ENCODE measurements at regions not wholly inside any gene's neighbourhood (a gene's known extent, or its start where the extent isn't known, plus 50 kb on each side); places are given as distances from the start of the nearest gene placed in this dataset.

GRCh38 chr17:13939222-13939621, 130.1 kb upstream of the COX10 start:
- TF ChIP-seq REST (IDR thresholded peaks at IDR 0.05; ENCODE audit: borderline replicate concordance) (no peak), POLR2AphosphoS5 (IDR thresholded peaks at IDR 0.05) (no peak), TAF1 (IDR thresholded peaks at IDR 0.05; ENCODE audit: low read depth) (no peak), EZH2 (IDR thresholded peaks at IDR 0.05; ENCODE audit: borderline replicate concordance, insufficient read depth, low read length, poor library complexity, severe bottlenecking) (no peak), SMC3 (conservative IDR thresholded peaks at IDR 0.05; ENCODE audit: poor library complexity) (no peak)
- TF ChIP-seq, protein P1, sequence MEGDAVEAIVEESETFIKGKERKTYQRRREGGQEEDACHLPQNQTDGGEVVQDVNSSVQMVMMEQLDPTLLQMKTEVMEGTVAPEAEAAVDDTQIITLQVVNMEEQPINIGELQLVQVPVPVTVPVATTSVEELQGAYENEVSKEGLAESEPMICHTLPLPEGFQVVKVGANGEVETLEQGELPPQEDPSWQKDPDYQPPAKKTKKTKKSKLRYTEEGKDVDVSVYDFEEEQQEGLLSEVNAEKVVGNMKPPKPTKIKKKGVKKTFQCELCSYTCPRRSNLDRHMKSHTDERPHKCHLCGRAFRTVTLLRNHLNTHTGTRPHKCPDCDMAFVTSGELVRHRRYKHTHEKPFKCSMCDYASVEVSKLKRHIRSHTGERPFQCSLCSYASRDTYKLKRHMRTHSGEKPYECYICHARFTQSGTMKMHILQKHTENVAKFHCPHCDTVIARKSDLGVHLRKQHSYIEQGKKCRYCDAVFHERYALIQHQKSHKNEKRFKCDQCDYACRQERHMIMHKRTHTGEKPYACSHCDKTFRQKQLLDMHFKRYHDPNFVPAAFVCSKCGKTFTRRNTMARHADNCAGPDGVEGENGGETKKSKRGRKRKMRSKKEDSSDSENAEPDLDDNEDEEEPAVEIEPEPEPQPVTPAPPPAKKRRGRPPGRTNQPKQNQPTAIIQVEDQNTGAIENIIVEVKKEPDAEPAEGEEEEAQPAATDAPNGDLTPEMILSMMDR (IDR thresholded peaks at IDR 0.05; ENCODE audit: poor library complexity, severe bottlenecking): no peak
